K562 (cell line): ENCODE measurements at regions not wholly inside any gene's neighbourhood (a gene's known extent, or its start where the extent isn't known, plus 50 kb on each side); places are given as distances from the start of the nearest gene placed in this dataset.

ENCODE experiments used
- ASH1L ChIP-seq: fragments of 450-650 bp; IDR thresholded peaks from 2 replicates; pipeline ENCODE4 v1.6.1; 2018; ENCODE audit warnings: borderline replicate concordance, mild to moderate bottlenecking, low read depth; ENCODE audit not compliant: partially characterized antibody
- CC2D1A ChIP-seq: fragments of 450-650 bp; IDR thresholded peaks from 2 replicates; pipeline ENCODE4 v1.6.1; 2017; ENCODE audit warnings: mild to moderate bottlenecking
- DPF2 ChIP-seq: fragments of 450-650 bp; IDR thresholded peaks from 2 replicates; pipeline ENCODE4 v1.6.1; 2016
- FOXP1 ChIP-seq: sonication (generic); formaldehyde crosslinking; IDR thresholded peaks from 2 replicates; pipeline ENCODE4 v1.8.0; 2022; ENCODE audit warnings: mild to moderate bottlenecking, missing genetic modification reagents
- MAZ ChIP-seq, 2 experiments: fragments of 450-650 bp in 1 of 2; sonication (generic) in 1 of 2; formaldehyde crosslinking; IDR thresholded peaks in 1 of 2; conservative IDR thresholded peaks in 1 of 2; 2 replicates each; pipeline versions ENCODE4 v1.4.0 to v1.5.0; 2020; ENCODE audit warnings: mild to moderate bottlenecking in 1 of 2, missing genetic modification reagents in 1 of 2
- MYNN ChIP-seq, 2 experiments: sonication (generic); formaldehyde crosslinking in 1 of 2; IDR thresholded peaks; 2 replicates each; pipeline versions ENCODE4 v1.5.0 to v1.6.1; 2016 to 2020; ENCODE audit warnings: antibody characterized with exemption in 1 of 2, missing genetic modification reagents in 1 of 2
- NBN ChIP-seq: fragments of 450-650 bp; IDR thresholded peaks from 2 replicates; pipeline ENCODE4 v1.6.1; 2016; ENCODE audit warnings: low read depth, mild to moderate bottlenecking
- SAP30 ChIP-seq: fragments of 200-600 bp; sonication (generic); IDR thresholded peaks from 2 replicates; pipeline ENCODE4 v1.6.1; 2012; ENCODE audit warnings: borderline replicate concordance, low read depth, mild to moderate bottlenecking, moderate library complexity, low read length, control low read depth, inconsistent platforms; ENCODE audit not compliant: insufficient read depth, poor library complexity, severe bottlenecking
- SMARCB1 ChIP-seq: IDR thresholded peaks from 2 replicates; pipeline ENCODE4 v1.6.1; 2011; ENCODE audit warnings: improper control_type of control experiment, low read depth; ENCODE audit not compliant: insufficient read length
- TCF3 ChIP-seq: sonication (generic); formaldehyde crosslinking; IDR thresholded peaks from 2 replicates; pipeline ENCODE4 v1.4.0; 2020; ENCODE audit warnings: mild to moderate bottlenecking, missing genetic modification reagents
- ZFX ChIP-seq: sonication (generic); formaldehyde crosslinking; IDR thresholded peaks from 2 replicates; pipeline ENCODE4 v1.8.0; 2022; ENCODE audit warnings: mild to moderate bottlenecking, missing genetic modification reagents, moderate library complexity
- ZNF3 ChIP-seq: fragments of 250-450 bp; sonication (Bioruptor Pico); IDR thresholded peaks from 2 replicates; pipeline ENCODE4 v1.5.0; 2021; ENCODE audit warnings: mild to moderate bottlenecking, moderate library complexity
- ZNF408 ChIP-seq: fragments of 250-450 bp; sonication (Bioruptor Pico); IDR thresholded peaks from 2 replicates; pipeline ENCODE4 v1.4.0; 2020; ENCODE audit warnings: low read depth, mild to moderate bottlenecking, moderate library complexity
- ZNF696 ChIP-seq: fragments of 250-450 bp; sonication (Bioruptor Pico); conservative IDR thresholded peaks from 2 replicates; pipeline ENCODE4 v1.4.0; 2020; ENCODE audit warnings: mild to moderate bottlenecking, moderate library complexity
- ZNF77 ChIP-seq: fragments of 250-450 bp; sonication (Bioruptor Pico); IDR thresholded peaks from 2 replicates; pipeline ENCODE4 v1.5.0; 2020
- TF ChIP-seq, protein P1 (sequence below): fragments of 200-800 bp; sonication (Bioruptor generic); IDR thresholded peaks from 2 replicates; pipeline ENCODE4 v1.6.1; 2016; ENCODE audit warnings: missing genetic modification characterization, missing compliant biosample characterization
- TF ChIP-seq, protein P2 (sequence below): fragments of 450-650 bp; IDR thresholded peaks from 2 replicates; pipeline ENCODE4 v1.6.1; 2018; ENCODE audit not compliant: partially characterized antibody
- TF ChIP-seq, protein P3 (sequence below): sonication (generic); formaldehyde crosslinking; IDR thresholded peaks from 2 replicates; pipeline ENCODE4 v1.8.1; 2023; ENCODE audit warnings: mild to moderate bottlenecking, missing genetic modification reagents

GRCh38 chr1:157227700-157228099 is 89.5 kb upstream of the ETV3 start (continued):
- TF ChIP-seq, protein P1, sequence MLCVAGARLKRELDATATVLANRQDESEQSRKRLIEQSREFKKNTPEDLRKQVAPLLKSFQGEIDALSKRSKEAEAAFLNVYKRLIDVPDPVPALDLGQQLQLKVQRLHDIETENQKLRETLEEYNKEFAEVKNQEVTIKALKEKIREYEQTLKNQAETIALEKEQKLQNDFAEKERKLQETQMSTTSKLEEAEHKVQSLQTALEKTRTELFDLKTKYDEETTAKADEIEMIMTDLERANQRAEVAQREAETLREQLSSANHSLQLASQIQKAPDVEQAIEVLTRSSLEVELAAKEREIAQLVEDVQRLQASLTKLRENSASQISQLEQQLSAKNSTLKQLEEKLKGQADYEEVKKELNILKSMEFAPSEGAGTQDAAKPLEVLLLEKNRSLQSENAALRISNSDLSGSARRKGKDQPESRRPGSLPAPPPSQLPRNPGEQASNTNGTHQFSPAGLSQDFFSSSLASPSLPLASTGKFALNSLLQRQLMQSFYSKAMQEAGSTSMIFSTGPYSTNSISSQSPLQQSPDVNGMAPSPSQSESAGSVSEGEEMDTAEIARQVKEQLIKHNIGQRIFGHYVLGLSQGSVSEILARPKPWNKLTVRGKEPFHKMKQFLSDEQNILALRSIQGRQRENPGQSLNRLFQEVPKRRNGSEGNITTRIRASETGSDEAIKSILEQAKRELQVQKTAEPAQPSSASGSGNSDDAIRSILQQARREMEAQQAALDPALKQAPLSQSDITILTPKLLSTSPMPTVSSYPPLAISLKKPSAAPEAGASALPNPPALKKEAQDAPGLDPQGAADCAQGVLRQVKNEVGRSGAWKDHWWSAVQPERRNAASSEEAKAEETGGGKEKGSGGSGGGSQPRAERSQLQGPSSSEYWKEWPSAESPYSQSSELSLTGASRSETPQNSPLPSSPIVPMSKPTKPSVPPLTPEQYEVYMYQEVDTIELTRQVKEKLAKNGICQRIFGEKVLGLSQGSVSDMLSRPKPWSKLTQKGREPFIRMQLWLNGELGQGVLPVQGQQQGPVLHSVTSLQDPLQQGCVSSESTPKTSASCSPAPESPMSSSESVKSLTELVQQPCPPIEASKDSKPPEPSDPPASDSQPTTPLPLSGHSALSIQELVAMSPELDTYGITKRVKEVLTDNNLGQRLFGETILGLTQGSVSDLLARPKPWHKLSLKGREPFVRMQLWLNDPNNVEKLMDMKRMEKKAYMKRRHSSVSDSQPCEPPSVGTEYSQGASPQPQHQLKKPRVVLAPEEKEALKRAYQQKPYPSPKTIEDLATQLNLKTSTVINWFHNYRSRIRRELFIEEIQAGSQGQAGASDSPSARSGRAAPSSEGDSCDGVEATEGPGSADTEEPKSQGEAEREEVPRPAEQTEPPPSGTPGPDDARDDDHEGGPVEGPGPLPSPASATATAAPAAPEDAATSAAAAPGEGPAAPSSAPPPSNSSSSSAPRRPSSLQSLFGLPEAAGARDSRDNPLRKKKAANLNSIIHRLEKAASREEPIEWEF (CRISPR knock-in tag): no peak
- TF ChIP-seq MYNN (IDR thresholded peaks at IDR 0.05) (no peak), MYNN (CRISPR knock-in tag; IDR thresholded peaks at IDR 0.05) (no peak), ASH1L (no peak), ZFX (0 out of 2 replicates have a peak, but pooled peaks have one; percentile 27), CC2D1A (peak; percentile 78; the same call in 1 of the 2 replicates), SAP30 (no peak), MAZ (CRISPR knock-in tag; conservative IDR thresholded peaks at IDR 0.05 in 1 of 2, IDR thresholded peaks at IDR 0.05 in 1 of 2) (no peak), ZNF696 (CRISPR knock-in tag) (no peak), DPF2 (peak; percentile 75), TCF3 (CRISPR knock-in tag) (peak; percentile 91), ZNF408 (no peak), FOXP1 (CRISPR knock-in tag) (no peak), ZNF3 (CRISPR knock-in tag) (no peak), NBN (peak; percentile 56; the same call in 1 of the 2 replicates), ZNF77 (CRISPR knock-in tag) (no peak), SMARCB1 (no peak)
- TF ChIP-seq, protein P2, sequence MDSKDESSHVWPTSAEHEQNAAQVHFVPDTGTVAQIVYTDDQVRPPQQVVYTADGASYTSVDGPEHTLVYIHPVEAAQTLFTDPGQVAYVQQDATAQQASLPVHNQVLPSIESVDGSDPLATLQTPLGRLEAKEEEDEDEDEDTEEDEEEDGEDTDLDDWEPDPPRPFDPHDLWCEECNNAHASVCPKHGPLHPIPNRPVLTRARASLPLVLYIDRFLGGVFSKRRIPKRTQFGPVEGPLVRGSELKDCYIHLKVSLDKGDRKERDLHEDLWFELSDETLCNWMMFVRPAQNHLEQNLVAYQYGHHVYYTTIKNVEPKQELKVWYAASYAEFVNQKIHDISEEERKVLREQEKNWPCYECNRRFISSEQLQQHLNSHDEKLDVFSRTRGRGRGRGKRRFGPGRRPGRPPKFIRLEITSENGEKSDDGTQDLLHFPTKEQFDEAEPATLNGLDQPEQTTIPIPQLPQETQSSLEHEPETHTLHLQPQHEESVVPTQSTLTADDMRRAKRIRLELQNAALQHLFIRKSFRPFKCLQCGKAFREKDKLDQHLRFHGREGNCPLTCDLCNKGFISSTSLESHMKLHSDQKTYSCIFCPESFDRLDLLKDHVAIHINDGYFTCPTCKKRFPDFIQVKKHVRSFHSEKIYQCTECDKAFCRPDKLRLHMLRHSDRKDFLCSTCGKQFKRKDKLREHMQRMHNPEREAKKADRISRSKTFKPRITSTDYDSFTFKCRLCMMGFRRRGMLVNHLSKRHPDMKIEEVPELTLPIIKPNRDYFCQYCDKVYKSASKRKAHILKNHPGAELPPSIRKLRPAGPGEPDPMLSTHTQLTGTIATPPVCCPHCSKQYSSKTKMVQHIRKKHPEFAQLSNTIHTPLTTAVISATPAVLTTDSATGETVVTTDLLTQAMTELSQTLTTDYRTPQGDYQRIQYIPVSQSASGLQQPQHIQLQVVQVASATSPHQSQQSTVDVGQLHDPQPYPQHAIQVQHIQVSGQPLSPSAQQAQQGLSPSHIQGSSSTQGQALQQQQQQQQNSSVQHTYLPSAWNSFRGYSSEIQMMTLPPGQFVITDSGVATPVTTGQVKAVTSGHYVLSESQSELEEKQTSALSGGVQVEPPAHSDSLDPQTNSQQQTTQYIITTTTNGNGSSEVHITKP: peak; percentile 51
- TF ChIP-seq, protein P3, sequence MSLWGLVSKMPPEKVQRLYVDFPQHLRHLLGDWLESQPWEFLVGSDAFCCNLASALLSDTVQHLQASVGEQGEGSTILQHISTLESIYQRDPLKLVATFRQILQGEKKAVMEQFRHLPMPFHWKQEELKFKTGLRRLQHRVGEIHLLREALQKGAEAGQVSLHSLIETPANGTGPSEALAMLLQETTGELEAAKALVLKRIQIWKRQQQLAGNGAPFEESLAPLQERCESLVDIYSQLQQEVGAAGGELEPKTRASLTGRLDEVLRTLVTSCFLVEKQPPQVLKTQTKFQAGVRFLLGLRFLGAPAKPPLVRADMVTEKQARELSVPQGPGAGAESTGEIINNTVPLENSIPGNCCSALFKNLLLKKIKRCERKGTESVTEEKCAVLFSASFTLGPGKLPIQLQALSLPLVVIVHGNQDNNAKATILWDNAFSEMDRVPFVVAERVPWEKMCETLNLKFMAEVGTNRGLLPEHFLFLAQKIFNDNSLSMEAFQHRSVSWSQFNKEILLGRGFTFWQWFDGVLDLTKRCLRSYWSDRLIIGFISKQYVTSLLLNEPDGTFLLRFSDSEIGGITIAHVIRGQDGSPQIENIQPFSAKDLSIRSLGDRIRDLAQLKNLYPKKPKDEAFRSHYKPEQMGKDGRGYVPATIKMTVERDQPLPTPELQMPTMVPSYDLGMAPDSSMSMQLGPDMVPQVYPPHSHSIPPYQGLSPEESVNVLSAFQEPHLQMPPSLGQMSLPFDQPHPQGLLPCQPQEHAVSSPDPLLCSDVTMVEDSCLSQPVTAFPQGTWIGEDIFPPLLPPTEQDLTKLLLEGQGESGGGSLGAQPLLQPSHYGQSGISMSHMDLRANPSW (CRISPR knock-in tag): 0 out of 2 replicates have a peak, but pooled peaks have one; percentile 29
